HL-60/S4 (cell line): ENCODE measurements at regions not wholly inside any gene's neighbourhood (a gene's known extent, or its start where the extent isn't known, plus 50 kb on each side); places are given as distances from the start of the nearest gene placed in this dataset.

ENCODE experiments used
- in situ Hi-C: fragments of 300-500 bp; cut with MboI; formaldehyde crosslinking; loops from 2 replicates; pipeline ENCODE4 v1.14.3; 2022; ENCODE audit warnings: low sequenced_read_pairs

DNA sequence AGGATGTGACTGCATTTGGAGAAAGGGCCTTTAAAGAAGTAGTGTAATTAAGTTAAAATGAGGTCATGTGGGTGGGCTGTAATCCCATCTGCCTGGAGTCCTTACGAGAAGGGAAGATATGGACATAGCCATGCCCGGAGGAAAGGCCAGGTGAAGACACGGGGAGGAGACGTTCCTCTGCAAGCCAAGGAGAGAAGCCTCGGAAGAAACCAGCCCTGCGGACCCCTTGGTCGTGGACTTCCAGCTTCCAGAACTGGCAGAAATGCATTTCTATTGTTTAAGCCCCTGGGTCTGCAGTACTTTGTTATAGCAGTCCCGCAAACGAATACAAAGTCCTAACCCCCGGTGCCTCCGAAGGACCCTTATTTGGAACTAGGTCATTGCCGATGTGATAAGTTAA is 87.6 kb upstream of the TAF1B start:
- in situ Hi-C loops: no loop called here

- in situ Hi-C loops: no loop called here
These were observed 86.5 kb upstream of the TAF1B start for GRCh38 chr2:9756692-9757250.

GRCh38 chr2:9757501-9758264 is 85.6 kb upstream of the TAF1B start:
- in situ Hi-C loops: no loop called here

- in situ Hi-C loops: no loop called here
These were observed 84.5 kb upstream of the TAF1B start for GRCh38 chr2:9758741-9759140.

DNA sequence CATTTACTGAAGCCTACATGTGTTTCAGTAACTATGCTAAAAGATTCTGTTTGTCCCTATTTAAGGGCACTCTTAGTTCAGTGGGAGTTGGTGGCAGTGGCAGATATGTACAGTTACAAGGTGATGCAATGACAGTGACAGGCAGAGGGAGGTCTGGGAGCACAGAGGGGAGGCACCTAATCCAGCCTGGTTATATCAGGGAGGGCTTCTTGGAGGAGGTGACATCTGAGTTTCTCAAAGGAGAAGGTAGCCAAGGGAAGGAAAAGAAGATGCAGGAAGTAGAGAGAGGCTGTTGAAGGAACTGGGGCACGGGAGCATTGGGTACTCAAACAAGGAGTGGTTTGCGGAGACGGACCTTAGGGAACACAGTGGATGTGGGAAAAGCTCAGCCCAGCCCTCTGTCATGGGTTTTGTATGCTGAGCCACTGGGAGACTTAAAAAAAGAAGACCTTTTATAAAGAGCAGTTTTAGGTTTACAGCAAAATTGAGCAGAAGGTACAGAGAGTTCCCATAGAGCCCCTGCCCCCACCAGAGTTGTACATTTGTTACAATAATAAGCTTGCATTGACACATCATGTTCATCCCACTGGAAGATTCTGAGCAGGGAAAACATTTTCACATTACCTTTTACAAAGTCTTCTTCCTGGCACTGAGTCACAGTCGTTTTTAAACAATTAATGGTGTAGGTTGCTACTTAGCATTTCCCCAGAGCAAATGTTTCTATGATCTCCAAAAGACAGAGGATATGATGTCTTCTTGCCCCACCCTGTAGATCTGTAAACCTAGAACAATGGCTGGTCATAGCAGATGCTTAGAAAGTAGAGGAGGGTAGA is 83.0 kb upstream of the TAF1B start:
- in situ Hi-C loops: no loop called here

- in situ Hi-C loops: no loop called here
These were observed 82.4 kb upstream of the TAF1B start for GRCh38 chr2:9760902-9761228.

DNA sequence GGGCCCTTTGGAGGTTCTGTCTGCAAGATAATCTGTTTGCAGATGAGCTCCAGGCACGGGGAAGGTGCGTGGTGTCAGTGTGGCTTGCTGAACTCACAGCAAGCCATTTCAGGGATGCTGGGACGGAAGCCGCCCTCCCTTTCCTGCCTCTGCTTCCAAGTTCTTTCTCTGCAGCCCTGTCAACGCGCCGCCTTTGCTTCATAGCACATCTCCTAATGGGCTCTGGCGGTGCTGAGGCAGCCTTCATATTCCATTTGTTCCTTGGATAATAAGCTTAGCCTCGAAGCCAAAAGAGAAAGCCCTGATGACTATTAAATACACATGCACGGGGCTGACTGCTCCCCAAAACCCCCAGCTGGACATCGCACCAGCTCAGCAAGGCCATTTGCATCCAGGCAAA is 81.7 kb upstream of the TAF1B start:
- in situ Hi-C loops: no loop called here

DNA sequence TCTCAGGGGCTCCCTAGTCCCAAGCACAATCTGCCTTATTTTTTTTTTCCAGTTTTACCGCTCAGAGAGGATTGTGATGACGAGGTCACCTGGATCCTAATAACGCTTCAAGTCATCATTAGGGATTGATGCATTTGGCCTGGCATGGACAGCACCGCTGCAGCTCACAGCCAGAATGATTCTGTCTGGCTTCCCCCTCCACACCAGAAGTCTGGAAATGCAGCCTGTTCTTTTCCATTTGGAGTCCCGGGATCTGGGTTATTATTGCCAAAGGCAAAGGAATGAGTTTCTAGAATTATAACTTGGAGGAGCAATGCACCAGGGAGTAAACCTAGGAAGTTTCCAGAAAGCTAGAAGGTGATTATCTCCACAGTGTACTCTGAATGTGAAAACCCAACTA is 81.1 kb upstream of the TAF1B start:
- in situ Hi-C loops: no loop called here

GRCh38 chr2:9762941-9763340 is 80.3 kb upstream of the TAF1B start:
- in situ Hi-C loops: no loop called here

DNA sequence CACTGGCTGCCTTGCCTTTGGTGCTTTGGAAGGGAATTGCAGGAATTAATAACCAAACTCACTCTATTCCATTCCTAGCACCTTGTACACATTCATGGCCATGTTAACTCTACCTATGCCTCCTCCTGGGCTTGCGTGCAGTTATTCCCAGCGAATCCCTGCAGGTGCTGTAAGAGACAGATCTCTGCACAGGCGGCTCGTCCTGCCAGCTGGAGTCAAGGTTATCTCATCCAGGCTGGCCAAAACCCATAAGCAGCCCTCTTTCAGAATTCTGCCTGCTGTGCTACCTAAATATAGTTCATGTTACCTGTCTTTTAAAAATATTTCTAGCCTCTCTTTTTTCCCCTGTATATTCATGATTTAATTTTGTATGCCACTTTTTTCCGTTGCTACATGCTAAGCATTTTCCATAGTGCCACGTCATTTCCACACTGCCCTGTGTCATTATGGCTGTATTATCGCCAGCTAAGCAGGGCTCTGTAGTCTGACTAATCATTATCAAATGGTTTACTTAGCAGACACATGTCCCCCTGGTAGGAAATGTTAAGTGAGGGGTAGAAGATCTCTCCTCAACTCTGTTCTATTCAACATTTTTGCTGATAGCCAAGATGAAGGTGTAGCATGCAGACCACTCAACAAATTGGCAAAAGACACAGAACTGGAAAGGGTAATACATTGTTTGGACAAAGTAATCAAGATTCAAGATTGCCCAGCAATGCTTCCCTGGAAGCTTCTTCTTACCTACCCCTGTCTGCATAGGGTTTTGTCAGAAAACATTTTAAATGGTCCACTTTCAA is 79.7 kb upstream of the TAF1B start:
- in situ Hi-C loops: no loop called here

- in situ Hi-C loops: no loop called here
These were observed 79.0 kb upstream of the TAF1B start for GRCh38 chr2:9764153-9764778.

- in situ Hi-C loops: no loop called here
These were observed 77.4 kb upstream of the TAF1B start for GRCh38 chr2:9765611-9766531.

- in situ Hi-C loops: no loop called here
These were observed 75.5 kb upstream of the TAF1B start for GRCh38 chr2:9767656-9768281.

DNA sequence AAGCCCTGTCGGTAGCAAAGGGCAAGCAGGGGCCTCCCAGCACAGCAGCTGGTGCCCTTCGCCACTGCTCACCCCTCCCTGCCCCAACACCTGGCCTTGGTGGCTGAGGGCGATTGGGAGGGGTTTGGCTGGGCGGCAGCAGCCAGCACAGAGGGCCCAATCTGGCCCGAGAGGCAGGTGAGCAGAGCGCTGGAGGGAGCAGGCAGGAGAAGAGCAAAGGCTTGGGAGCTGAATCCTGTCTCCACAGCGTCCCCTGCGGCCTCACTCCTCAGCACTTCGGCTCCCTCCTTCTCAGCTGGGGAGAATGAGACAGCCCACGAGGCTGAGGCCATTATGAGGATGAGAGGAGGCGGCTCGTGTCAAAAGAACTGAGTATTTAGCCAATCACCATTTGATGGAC is 74.9 kb upstream of the TAF1B start:
- in situ Hi-C loops: no loop called here

- in situ Hi-C loops: no loop called here
These were observed 73.9 kb upstream of the TAF1B start for GRCh38 chr2:9769171-9770005.

GRCh38 chr2:9770006-9770307 is 73.3 kb upstream of the TAF1B start:
- in situ Hi-C loops: no loop called here

DNA sequence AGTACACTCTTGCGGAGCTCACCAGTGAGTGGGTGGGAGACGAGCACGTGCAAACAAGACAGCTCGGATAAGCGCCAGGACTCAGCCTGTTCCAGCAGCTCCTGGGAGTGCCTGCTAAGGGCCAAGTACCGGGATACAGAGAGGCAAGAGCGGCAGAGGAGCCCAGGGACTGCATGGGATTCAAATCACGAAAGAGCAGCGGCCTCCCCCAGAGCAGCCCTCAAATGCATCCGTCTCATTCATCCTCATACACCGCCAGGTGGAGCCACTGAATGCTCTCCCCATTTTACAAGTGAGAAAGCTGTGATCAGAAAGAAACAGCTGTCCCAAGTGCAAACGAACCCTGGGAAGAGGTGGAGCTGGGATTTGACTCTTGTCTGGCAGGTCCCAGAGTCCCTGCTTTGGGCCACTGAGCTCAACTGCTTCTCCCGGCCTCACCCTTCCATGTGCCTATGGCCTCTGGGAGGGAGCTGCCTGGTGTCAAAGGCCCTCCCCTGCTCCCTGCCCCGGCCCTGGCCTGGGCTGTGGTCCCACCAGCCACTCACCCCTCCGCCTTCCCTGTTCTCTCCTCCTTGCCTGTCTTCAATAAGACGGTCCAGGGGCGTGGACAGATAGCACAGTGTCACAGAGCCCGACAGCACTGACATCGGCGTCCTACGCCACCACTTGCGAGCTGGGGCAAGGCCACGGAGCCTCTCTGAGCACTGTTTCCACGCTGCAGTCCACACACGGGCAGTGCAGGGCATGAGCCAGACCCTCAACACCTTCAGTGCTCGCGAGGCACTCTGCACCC is 72.8 kb upstream of the TAF1B start:
- in situ Hi-C loops: no loop called here

GRCh38 chr2:9771101-9771449 is 72.2 kb upstream of the TAF1B start:
- in situ Hi-C loops: no loop called here
